HT-29 (cell line): ENCODE measurements at regions not wholly inside any gene's neighbourhood (a gene's known extent, or its start where the extent isn't known, plus 50 kb on each side); places are given as distances from the start of the nearest gene placed in this dataset.

Source experiments
- DNase-seq: peaks from one replicate; pipeline ENCODE4 v3.0.0-alpha.2; 2015; ENCODE audit warnings: low spot score

GRCh38 chr20:24899153-24899552 is 49.9 kb upstream of the CST7 start:
- no peak for DNase-seq
